ENCODE measurements at regions not wholly inside any gene's neighbourhood (a gene's known extent, or its start where the extent isn't known, plus 50 kb on each side); places are given as distances from the start of the nearest gene placed in this dataset.

DNA sequence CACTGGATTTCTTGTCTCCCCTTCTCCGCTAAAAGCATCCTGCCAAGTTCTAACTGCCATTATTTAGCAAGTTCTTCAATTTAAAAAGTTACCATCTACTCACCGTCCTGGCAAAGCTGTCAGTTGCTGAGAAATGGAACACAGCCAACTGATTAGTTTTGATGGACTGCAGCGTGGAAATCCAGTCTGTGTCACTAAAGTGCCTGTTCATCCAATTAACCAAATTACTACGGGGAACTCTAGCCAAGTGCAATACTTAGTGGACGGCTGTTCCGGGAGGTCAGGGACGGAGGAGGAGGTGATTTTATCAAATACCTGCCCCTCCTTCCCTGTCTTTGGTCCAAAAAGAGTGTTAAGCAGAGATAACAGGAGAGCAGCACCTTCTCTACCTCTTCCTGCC, 260.7 kb downstream of the MAF start:
- TF ChIP-seq CTCF (IDR thresholded peaks at IDR 0.05 in 2 of 3, conservative IDR thresholded peaks at IDR 0.05 in 1 of 3; ENCODE audit: borderline replicate concordance in 1 of 3, insufficient read depth in 1 of 3, low read depth in 2 of 3, low read length in 2 of 3) (no peak), EZH2phosphoT487 (IDR thresholded peaks at IDR 0.05; ENCODE audit: borderline replicate concordance) (no peak), MAX (IDR thresholded peaks at IDR 0.05) (no peak), ZBTB33 (IDR thresholded peaks at IDR 0.05; ENCODE audit: extremely low read depth, insufficient replicate concordance, low read length) (no peak), POLR2A (IDR thresholded peaks at IDR 0.05; ENCODE audit: borderline replicate concordance, extremely low read depth, insufficient read depth, insufficient read length) (no peak), EGR1 (IDR thresholded peaks at IDR 0.05; ENCODE audit: low read depth) (no peak), POLR2AphosphoS5 (IDR thresholded peaks at IDR 0.05; ENCODE audit: low read depth, low read length) (no peak), EZH2 (IDR thresholded peaks at IDR 0.05) (no peak), JUND (IDR thresholded peaks at IDR 0.05) (no peak), CEBPB (IDR thresholded peaks at IDR 0.05; ENCODE audit: low read depth) (no peak), ZNF274 (IDR thresholded peaks at IDR 0.05; ENCODE audit: low read depth, low read length) (no peak)
- TF ChIP-seq, protein P1, sequence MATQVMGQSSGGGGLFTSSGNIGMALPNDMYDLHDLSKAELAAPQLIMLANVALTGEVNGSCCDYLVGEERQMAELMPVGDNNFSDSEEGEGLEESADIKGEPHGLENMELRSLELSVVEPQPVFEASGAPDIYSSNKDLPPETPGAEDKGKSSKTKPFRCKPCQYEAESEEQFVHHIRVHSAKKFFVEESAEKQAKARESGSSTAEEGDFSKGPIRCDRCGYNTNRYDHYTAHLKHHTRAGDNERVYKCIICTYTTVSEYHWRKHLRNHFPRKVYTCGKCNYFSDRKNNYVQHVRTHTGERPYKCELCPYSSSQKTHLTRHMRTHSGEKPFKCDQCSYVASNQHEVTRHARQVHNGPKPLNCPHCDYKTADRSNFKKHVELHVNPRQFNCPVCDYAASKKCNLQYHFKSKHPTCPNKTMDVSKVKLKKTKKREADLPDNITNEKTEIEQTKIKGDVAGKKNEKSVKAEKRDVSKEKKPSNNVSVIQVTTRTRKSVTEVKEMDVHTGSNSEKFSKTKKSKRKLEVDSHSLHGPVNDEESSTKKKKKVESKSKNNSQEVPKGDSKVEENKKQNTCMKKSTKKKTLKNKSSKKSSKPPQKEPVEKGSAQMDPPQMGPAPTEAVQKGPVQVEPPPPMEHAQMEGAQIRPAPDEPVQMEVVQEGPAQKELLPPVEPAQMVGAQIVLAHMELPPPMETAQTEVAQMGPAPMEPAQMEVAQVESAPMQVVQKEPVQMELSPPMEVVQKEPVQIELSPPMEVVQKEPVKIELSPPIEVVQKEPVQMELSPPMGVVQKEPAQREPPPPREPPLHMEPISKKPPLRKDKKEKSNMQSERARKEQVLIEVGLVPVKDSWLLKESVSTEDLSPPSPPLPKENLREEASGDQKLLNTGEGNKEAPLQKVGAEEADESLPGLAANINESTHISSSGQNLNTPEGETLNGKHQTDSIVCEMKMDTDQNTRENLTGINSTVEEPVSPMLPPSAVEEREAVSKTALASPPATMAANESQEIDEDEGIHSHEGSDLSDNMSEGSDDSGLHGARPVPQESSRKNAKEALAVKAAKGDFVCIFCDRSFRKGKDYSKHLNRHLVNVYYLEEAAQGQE (IDR thresholded peaks at IDR 0.05; ENCODE audit: low read depth) = no peak
- TF ChIP-seq, protein P2, sequence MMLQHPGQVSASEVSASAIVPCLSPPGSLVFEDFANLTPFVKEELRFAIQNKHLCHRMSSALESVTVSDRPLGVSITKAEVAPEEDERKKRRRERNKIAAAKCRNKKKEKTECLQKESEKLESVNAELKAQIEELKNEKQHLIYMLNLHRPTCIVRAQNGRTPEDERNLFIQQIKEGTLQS (IDR thresholded peaks at IDR 0.05) = no peak
